NOMO-1 treated with dmso at 0.1 percent for 144 hours (cell line): ENCODE measurements at regions not wholly inside any gene's neighbourhood (a gene's known extent, or its start where the extent isn't known, plus 50 kb on each side); places are given as distances from the start of the nearest gene placed in this dataset.

Experiments used
- DNase-seq: peaks from one replicate; lab custom pipeline; 2025; ENCODE audit not compliant: unreplicated experiment; lab: John Stamatoyannopoulos, UW

DNA sequence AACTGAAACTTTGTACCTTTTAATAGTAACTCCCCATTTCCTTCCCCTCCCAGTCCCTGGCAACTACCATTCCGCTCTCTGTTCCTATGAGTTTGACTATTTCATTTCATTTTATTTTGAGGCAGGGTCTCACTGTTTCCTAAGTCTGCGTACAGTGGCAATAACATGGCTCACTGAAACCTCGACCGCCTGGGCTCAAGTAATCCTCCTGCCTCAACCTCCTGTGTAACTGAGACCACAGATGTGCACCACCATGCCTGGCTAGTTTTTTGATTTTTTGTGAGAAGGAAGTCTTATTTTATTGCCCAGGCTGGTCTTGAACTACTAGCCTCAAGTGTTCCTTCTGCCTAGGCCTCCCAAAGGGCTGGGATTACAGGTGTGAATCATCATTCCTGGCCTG is 808.1 kb downstream of the CDH11 start:
- no peak for DNase-seq

DNA sequence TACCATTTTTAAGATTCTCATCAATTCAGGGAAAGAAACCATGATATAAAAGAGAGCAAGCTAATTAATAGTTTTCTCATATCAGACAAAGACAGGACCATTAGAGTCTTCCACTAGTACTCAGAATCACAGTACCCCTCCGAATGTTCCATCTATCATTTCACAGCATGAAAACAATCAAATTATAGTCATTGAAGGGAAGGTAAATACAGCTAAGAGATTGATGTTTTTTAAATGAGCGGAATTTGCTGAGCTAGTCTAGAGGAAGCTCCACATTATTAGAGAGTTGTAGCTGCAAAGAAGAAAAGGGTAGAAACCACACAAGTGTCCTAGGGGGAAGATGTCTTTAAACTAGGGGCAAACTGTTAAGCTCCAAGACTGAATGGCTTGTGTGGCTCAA is 808.9 kb downstream of the CDH11 start:
- DNase-seq: no peak

DNA sequence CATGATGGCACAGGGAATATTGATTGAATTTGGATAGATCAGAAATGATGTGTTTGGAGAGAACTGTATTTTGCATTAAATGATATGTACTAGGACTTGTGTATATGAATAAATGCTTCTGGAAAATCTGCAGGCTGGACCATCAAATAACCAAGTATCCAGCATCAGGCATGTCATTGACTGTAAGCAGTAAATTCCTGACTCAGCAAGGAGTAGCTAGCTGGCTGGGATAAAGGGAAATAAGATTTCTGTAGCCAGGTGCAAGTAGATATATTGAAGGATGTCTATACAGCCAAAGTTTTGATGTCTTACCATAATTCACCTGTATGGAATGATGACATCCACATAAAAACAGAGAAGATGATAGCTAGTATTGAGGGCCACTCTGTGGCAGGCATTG is 809.6 kb downstream of the CDH11 start:
- no peak for DNase-seq

DNA sequence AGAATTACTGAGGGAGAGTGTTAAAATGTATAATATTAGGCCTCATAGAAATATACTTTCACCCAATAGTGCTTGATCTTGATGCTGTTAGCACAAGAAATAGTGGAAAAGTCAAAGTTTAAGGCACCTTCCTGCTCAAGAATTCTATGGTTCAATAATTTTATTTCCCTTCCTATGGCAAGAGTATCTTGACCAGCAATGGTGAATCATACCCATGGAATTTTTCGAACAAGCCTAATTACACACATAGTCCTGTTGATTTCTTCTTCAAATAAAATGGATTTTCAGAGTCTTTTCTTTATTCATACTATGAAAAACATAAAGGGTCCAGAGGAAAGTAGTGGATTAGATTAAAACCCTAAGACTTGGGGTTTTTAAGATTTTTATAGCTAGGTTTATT is 810.6 kb downstream of the CDH11 start:
- no peak for DNase-seq

DNA sequence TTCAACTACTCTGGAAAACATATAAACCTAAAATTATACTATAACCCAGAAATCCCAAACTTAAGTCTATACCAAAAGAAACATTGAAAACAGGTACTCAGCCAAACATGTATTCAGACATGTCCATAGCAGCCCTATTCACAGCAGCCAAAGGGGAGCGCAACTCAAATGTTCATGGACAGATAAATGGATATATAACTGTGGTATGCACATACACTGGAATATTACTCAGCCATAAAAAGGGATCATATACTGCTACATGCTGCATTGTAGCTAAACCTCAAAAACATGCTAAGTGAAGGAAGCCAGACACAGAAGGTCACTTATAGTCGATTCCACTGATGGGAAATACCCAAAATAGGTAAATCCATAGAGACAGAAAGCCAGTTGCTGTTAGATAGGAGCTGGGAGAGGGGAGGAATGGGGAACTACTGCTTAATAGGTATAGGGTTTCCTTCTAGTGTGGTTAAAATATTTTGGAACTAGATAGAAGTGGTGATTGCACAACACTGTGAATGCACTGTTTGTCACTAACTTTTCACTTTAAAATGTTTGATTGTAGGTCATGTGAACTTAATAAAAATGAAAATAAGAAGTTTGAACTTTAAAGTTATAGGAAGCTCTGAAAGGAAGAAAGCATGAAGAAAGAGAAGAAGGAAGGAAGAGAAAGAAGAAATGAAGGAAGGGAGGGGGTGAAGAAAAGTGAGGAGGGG is 812.3 kb downstream of the CDH11 start:
- no peak for DNase-seq

DNA sequence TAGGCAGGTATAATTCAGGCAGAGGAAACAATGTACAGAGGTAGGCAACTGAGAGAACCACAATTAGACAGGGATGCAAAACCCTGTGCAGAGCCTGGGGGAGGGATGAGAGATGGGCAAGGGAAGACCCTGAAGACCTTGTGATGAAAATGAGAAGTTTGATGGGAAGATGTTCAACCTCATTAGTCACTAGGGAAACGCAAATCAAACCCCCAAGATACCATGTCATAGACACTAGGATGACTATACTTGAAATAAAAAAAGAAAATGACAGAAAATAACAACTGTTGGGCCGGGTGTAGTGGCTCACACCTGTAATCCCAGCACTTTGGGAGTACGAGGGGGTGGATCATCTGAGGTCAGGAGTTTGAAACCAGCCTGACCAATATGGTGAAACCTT is 813.1 kb downstream of the CDH11 start:
- DNase-seq: no peak

DNA sequence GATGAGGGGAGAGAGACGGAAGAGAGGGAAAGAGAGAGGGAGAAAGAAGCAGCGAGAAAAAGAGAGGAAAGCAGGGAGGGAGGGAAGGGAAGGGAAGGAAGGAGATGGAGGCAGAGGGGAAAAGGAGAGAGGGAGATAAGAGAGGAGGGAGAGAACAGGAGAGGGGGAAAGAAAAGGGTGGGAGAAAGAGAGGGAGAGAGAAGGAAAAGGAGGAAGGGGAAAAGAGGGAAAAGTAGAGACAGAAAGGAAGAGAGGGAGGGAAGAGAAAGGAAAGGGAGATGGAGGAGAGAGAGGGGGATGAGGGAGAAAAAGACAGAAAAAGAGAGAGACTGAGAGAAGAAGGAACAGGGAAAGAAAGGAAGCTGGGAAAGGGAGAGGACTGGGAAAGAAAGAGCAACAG is 814.4 kb downstream of the CDH11 start:
- DNase-seq: no peak

DNA sequence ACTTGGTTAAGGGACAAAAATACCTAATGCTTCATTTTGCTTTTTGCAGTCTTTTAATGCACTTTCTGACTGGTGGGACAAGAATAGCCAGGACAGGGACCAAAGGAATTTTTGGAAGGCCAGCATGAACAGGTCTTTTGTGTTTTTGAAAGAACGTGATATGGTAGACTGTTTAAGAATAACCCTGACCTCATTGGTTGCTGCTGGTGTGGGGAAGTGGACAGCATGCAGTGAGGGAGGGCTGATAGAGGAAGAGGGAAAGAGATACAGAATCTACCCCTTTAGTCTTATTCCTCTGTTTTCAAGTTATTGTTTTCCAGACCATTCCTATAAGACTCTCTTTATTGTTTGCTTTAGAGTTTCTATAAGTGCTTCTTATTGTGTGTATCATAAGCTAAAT is 816.2 kb downstream of the CDH11 start:
- no peak for DNase-seq

DNA sequence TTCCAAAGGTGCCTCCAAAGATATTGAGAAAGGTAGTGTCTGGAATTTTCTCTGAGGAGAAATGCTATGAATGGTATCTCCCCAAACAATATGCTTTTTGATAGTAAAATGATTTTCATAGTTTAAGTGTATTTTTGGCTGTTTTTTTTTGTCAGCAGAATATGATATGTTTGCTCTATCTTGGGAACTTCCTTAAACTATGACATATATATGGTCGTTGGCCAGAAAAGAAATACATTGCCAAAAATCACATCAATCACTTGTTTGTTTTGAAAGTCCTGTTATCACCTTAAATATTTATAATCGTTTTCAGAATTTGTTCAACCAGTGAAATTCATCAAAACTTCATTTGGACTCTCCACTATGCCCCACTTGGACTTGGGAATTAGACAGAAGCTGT is 816.9 kb downstream of the CDH11 start:
- no peak for DNase-seq

DNA sequence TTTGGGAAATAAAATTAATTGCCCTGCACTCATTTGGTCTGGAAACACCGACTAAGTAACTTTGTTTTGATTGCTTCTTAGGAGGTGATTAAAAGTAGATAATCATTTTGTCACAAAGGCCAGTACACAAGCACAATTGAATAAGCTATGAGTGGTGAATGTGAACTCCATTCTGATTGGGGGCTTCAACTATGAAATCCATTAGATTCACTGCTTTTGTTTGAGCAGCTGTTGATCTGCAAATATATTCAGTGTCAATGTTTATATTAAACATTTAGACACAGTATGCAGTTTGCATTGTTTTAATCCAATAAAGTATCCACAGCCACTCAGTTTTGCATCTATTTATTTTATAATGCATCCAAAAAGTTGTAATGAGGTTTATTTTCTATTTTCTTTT is 817.5 kb downstream of the CDH11 start:
- no peak for DNase-seq

DNA sequence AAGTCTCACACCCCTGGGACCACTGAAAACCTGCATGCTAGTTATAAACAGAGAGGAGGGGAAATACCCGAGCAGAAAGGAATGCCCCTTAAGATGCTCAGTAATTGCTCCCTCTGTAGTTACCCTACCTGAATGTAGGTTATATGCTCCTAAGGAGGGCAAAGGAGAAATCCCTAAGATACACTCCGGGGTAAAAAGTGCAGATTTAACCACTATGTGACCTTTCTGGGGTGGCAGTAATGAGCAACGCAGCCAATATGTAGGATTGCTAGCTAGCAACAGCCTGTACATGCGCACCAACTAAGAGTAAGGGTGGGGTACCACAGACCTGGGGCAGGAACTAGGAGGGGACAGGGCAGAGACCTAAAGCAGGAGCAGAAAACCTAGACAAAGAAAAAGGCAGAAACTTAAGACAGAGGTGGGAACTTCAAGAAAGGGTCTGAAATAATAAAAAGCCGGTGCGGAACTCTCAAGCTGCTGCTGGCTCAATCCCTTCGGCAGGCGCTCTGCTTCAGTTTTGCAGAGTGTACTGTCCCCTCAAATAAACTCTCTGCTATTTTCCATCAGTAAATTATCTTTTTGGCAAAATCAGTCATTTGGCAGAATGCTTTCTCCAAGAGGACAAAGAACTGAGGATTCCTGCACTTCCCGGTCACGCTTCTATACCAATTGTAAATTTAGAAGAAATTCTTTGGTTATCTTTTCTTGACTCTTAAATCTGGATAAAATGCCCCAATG is 823.8 kb downstream of the CDH11 start:
- DNase-seq: no peak

DNA sequence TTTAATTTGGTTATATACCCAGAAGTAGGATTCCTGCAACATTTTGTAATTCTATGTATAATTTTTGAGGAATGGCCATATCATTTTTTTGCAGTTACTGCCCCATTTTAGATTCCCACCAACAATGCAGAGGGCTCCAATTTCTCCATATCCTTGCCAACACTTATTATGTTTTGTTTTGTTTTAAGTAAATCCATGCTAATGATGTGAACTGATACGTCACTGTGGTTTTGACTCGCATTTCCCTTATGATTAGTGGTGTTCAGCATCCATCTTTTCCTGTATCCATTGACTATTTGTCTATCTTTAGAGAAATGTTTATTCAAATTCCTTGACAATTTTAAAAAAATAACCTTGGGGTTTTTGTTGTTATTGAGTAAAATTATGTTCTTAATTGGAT is 826.4 kb downstream of the CDH11 start:
- DNase-seq: no peak

DNA sequence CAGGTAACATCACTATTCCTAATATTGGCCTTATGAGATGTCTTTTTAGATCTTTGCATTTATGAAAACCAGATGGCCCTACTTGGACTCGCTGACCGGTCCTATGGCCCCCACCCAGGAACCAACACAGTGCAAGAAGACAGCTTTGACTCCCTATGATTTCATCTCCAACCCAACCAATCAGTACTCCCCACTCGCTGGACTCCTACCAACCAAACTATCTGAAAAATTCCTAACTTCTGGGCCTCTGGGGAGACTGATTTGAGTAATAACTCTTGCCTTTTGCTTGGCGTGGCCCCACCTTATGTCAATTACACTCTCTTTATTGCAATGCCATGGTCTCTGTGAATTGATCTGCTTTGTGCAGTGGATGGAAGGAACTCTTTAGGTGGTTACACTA is 828.9 kb downstream of the CDH11 start:
- no peak for DNase-seq

DNA sequence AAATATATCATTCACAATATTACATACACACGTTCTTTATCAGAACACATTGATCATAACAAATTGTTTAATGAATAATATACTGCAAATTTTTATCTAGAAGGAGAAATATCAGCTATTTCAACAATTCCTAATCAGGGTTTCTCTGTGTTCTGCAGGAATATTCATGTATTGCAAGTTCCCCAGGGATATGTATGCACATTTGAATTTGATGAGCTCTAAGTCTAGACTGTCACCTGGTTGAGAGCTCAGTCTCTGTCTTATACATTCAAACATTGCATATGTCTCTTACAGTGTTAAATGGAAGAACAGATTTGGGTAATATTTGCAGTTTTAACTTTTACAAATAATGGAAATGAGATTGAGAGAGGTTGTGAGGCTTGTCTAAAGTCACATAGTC is 829.7 kb downstream of the CDH11 start:
- DNase-seq: no peak

DNA sequence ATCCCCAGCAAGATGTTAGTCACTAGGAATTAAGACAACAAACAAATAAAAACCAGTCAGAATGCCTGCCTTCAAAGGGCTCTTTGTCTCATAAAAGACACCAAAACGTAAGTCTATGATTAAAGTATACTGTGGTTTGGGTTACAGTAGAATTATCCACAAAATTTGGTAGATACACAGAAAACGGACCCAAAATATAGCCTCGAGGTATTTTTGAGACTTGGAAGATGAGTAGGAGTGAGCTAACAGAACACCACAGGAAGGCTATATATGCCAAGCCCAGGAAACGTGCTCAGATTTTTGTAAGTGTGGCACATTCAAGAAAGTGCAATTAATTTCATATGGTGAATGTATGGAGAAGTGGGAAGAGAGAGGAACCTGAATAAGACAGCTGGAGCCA is 831.4 kb downstream of the CDH11 start:
- no peak for DNase-seq

DNA sequence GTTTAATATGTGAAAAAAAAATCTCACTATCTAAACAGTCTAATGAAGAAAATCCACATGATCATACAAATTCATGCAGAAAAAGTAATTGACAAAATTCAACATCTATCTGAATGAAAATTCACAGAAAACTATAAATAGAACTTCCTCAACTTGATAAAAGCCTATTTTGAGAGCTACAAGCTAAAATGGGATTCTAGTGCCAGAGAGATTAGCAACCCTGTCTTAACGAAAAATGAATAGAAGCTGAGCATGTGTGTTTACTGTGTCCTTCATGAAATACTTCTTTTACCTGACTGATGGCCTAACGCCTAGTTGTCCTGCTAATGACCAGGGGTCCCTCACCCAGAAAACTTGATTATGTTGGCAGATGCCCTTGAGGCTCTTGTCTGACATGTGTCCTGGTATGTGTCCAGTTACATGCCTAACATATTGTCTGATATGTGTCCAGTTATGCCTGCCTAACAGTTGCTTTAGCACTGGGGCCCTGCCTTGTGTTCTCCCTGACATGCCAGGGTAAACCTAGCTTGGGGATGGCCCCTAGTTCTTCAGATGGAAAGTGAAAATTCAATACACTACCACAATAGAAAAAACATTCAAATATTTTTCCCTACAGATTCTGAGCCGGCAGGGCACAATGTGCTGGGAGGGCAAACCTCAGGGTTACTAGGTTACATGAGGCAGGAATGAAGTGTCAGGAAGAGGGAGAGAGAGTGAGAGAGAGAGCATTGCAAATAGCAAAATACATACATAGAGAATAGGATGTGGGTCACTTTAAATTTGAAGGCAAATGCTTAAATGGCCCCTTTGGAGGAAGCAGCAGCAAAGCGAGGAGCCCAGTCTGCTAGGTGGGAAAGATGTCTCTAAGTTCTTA is 834.0 kb downstream of the CDH11 start:
- no peak for DNase-seq

DNA sequence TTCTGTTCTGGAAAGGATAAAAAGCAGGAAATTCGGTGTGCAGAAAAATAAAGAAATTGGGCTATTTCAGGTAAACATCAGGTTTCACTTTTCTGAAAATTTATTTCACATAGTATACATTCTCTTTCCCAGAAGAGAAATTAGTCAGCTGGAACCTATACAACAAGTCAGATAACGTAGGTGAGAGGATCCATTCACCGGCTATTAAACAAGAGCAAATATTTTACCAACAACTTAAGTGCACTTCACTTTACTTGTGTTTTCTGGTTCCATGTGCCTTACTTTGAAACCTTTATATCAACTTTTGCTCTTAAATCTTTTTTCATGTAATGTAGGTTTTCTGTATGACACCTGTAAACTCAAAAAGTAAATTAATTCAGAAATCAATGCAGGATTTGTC is 839.7 kb downstream of the CDH11 start:
- no peak for DNase-seq

DNA sequence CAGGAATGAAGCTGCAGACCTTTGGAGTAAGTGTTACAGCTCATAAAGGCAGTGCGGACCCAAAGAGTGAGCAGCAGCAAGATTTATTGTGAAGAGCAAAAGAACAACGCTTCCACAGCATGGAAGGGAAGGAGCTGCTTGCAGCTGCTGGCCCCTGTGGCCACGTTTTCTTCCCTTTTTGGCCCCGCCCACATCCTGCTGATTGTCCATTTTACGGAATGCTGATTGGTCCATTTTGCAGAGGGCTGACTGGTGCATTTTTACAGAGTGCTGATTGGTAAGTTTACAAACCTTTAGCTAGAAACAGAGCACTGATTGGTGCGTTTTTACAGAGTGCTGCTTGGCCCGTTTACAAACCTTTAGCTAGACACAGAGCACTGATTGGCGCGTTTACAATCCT is 841.5 kb downstream of the CDH11 start:
- DNase-seq: no peak

DNA sequence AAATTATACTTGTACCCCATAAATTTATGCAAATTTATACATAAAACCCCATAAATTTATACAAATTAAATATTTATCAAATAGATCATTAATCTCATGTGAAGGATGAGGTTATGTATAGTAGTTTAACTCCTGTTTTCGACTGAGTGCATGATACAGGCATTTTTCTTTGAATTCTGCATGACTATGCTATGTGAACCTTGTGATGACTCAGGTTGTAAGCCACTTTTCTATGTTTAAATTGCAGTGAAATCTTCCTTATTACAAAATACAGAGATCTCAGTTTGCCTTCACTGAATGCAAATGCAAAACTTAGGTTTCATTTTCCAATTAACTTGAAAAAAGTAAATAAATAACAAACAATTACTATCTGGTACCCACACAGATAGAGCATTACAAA is 843.7 kb downstream of the CDH11 start:
- DNase-seq: no peak

DNA sequence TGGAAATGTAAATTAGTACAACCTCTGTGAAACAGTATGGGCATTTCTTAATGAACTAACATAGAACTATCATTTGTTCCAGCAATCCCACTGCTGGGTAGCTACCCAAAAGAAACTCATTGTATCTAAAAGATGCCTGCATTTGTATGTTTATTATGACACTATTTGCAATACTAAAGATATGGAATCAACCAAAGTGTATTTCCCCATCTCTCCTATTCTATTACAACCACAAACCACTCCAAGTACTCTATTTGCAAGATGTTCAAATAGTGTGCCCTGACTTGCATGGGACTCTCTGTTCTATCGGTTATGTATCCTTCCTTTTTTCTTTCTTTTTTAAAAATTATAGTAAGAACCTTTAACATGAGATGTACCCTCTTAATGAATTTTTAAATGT is 845.2 kb downstream of the CDH11 start:
- no peak for DNase-seq

DNA sequence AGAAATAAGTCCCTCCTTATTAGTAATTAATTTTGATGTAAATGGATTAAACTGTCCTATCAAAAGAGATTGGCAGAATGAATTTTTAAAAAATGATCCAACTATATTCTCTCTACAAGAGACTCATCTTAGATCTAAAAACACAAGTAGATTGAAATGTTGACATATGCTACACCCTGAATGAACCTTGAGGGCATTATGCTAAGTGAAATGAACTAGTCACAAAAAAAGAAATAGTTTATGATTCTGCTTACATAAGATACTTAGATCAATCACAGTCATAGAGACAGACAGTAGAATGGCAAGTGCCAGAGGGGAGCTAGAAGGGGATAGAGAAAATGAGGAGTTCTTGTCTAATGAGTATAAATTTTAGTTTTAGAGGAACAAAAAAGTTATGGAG is 849.8 kb downstream of the CDH11 start:
- no peak for DNase-seq

DNA sequence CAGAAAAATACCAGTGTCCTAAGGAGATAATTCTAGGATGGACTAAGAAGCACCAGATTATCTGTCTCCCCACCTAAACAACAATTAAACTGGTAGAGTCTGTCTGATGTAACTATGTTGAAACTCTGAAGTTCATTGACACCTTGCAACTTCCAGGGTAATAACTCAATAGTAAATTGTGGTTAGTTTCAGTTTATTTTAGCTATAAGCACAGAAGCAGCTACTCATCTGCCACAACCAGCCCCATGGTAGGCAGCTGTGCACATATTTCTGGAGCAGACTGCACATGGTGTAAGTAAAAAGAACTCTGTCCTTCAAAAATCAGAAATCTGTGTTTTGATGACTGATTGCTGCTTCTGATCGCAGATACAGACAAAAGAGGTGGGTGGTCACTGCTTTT is 852.1 kb downstream of the CDH11 start:
- no peak for DNase-seq
